T-helper 2 cell (primary cell): ENCODE measurements at regions not wholly inside any gene's neighbourhood (a gene's known extent, or its start where the extent isn't known, plus 50 kb on each side); places are given as distances from the start of the nearest gene placed in this dataset.

Source experiments
- DNase-seq, 5 experiments: peaks; one replicate each; pipeline versions ENCODE4 v3.0.0 to v3.0.0-alpha.2; 2012 to 2022

DNA sequence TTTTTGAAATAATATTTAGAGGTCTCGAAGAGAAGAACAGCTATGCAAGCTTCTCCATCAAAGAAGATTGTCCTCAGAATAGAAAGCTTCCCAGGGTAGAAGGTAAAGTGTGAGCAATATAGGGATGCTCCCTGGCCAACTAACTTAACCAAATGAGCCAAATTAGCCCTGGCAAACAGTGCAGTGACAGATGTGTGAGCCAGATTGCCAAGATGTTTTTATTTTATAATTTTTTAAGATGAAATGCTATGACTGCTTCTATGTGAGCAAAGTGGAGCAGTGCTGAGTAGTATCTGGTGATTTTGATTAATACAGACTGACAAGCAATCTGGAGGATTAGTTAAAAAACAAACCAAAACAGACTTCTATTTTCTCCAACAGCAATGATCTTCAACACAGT, 202.1 kb downstream of the NOVA1 start:
- no peak for DNase-seq

GRCh38 chr14:26394150-26394810, 203.6 kb downstream of the NOVA1 start:
- DNase-seq, result no peak

DNA sequence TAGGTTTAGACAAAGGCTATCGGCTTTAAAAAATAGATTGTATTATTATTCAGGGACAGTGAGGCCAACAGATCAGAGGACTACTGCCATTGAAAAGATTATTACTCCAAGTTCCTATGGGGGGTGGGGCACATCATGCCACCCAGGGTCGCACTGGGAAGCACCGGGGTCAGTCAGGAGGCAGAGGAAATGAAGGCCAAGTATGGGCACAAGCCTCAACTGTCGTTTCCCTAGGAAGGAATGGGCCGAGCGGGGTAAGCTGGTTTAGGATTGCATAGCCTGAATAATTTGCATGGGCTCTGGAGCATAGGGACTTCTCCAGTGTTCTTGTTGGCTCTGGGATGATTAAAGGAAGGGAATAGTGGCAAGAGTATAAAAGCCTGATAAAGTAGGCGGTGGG, 205.3 kb downstream of the NOVA1 start:
- DNase-seq, result no peak

- DNase-seq, result no peak
Measured at GRCh38 chr14:26389646-26390508, 208.0 kb downstream of the NOVA1 start.

- DNase-seq, result no peak
Measured at GRCh38 chr14:26385310-26385709, 212.5 kb downstream of the NOVA1 start.

DNA sequence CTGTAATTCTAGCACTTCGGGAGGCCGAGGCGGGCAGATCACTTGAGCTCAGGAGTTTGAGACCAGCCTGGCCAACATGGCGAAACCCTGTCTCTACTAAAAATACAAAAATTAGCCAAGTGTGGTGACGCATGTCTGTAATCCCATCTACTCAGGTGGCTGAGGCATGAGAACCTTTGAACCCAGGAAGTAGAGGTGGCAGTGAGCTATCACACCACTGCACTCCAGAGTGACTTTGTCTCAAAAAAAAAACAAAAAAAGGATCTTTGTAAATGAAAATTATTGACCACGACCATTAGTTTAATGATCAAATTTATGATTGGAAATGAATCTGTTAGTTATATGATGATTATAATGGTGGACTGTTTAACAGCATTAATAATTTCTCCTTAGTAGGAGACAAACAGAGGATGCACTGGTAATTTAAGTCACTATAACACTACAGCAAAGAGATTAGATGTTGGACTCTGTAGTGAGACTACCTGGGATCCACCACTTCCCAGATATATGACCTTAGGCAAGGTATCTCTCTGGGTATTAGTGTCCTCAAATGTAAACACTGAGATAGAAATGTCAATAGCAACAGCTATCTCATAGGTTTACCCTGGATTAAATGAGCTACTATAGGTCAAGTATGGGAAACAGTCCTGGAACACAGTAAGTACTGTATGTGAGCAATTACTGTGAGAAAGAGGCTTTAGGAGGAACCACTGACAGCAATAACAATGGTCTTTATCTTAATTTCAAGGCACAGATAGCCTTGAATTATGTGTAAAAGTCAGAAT, 214.7 kb downstream of the NOVA1 start:
- no peak for DNase-seq

- no peak for DNase-seq
Measured at GRCh38 chr14:26381405-26381804, 216.4 kb downstream of the NOVA1 start.

- DNase-seq, result no peak
Measured at GRCh38 chr14:26380637-26381036, 217.2 kb downstream of the NOVA1 start.

DNA sequence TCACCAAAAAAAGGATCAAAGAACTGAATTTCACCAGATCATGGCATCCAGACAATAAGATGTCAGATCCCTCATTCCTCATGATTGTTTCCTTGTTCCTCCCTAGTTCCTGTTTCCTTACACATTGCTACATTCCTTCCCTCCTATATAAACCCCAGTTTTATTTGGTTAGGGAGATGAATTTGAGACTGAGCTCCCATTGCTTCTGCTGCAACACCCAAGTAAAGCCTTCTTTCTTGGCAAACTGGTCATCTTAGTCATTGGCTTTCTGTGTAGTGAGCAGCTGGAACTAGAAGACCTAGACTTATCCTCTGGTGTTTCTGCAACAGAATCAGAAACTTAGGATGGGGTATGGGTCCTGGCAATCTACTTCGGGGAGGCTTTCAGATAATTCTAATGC, 217.9 kb downstream of the NOVA1 start:
- no peak for DNase-seq

GRCh38 chr14:26377150-26377549, 220.7 kb downstream of the NOVA1 start:
- no peak for DNase-seq

DNA sequence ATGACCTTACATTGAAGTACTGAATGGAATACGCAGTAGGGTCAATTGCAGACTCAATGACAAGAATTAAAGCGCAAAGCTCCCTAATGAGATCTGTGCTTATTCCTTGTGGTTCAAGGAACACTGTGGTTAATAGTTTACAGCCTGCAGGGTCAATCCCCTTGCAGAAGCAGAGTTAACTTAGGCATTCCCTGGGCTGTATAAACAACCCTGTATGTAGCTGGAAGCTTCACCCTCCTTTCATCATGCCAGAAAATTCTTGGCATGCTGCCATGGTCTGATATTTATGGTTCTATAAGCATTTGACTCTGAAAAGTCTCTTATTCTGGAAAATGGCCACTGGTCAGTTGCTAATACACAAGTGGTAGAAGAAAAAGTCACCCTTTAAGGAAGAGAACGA, 227.7 kb downstream of the NOVA1 start:
- DNase-seq, result no peak

GRCh38 chr14:26363689-26364088, 234.1 kb downstream of the NOVA1 start:
- DNase-seq, result no peak

- DNase-seq, result no peak
Measured at GRCh38 chr14:26344596-26344995, 253.2 kb downstream of the NOVA1 start.

GRCh38 chr14:26339381-26339780, 258.5 kb downstream of the NOVA1 start:
- no peak for DNase-seq

DNA sequence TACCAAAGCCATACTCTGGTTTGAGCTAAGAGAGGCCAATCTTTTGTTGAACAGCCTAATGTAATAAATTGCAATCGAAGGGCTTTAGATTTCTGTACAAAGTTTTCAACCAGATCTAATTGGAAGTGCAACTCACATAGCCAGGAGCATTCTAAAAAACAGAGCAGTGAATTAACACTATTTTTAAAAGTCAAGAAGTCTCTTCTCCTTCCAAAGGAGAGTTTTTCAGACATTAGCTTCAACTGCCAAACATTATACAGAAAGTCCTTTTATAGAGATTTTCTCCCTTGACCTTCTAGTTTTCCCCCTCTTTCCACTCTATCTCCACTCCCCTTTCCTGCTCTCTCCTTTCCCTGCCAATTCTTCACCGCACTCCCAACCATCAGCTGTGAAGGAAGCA, 259.6 kb downstream of the NOVA1 start:
- no peak for DNase-seq

- no peak for DNase-seq
Measured at GRCh38 chr14:26334288-26334687, 263.5 kb downstream of the NOVA1 start.

- no peak for DNase-seq
Measured at GRCh38 chr14:26332966-26333365, 264.9 kb downstream of the NOVA1 start.

GRCh38 chr14:26330982-26331381, 266.9 kb downstream of the NOVA1 start:
- DNase-seq, result no peak

DNA sequence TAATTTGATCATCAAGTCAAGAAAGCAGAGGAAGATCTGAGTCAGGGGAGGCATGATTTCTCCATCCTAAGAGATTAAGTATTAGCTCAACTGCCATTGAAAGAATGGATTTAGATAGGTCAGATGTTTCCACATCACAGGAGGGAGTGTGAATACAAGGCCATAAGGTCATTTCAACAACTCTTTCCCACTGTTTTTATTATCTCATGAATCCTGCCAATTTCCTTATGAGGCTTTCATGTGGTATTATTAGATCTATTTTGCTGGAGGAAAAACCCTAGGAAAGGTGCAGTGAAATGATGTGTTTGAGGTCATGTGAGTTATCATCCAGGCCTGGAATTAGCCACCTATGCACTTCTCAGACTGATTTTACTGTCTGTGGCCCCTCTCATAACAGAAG, 269.0 kb downstream of the NOVA1 start:
- no peak for DNase-seq

- no peak for DNase-seq
Measured at GRCh38 chr14:26323869-26324268, 274.0 kb downstream of the NOVA1 start.

DNA sequence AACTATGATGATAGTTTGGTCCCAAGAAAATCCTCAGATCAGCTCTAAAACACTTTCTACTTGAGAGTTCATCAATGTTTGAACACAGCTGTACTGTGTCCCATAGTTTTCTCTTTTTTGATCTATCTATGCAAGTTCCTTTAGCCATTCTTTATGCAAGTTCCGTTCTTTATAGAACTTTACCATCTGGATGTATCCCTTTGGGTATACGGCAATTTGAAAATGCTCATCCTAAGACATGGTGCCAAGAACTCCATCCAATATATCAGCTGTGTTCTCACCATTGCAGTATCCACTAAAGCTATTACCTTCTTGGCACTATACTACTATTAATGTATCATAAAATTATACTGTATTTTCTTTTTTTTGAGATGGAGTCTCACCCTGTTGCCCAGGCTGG, 276.9 kb downstream of the NOVA1 start:
- DNase-seq, result no peak

DNA sequence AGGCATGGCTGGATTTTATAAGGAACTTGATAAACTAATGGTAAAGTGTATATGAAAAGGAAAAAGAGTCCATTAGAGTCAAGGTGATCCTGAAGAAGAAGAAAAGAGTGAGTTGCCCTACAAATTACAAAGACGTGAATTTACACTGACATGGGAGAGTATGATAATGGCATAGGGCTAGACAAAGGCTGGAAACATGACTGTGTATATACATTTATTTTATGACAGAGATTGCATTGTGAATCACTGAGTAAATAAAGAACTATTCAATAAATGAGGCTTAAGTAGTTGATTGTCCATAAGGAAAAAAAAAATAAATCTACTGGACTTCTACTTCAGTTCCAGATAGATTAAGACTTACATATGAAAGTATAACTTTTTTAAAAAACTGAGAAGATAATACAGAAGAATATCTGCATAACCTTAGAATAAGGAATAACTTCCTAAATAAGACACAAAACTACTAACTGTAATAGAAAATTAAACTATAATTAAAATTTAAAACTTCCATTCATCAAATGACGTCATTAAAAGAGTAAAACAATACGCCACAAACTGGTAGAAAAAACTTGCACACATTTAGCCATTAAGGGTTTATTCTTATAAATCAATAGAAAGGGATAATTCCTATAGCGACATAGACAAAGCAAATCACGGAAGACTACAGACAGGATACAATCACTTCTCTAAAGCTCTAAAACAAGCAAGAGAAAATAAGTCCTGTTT, 278.5 kb downstream of the NOVA1 start:
- DNase-seq, result no peak

GRCh38 chr14:26304056-26304455, 293.8 kb downstream of the NOVA1 start:
- no peak for DNase-seq
